DMS 273 (cell line): ENCODE measurements at regions not wholly inside any gene's neighbourhood (a gene's known extent, or its start where the extent isn't known, plus 50 kb on each side); places are given as distances from the start of the nearest gene placed in this dataset.
"Not testable (repeated sequence)": the region's sequence is repeated elsewhere in the genome, so short reads cannot be mapped to it uniquely, and the experiment has no call there.

Experiments
- DNase-seq: peaks from one replicate; lab custom pipeline; 2025; ENCODE audit not compliant: unreplicated experiment; lab: John Stamatoyannopoulos, UW

DNA sequence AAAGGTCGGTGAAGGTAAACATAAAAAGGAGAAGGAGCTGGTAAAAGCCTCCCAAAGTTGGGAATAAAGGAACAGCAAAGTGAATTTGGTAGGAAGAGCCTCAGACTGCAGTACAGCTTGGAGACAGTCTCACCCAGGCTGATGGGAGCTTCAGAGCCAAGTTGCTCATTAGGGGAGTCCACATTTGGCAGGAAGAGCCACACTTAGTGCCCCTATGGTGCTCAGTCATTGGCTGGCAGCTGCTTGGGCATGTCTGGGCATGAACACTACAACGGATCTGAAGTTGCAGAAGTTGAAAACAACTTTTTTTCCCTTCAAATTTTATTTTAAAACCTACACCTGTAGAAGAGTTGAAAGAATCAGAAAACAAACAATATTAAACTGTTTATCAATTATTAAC lies 2497.3 kb downstream of the ARAP2 start:
- peak; percentile 42 for DNase-seq

DNA sequence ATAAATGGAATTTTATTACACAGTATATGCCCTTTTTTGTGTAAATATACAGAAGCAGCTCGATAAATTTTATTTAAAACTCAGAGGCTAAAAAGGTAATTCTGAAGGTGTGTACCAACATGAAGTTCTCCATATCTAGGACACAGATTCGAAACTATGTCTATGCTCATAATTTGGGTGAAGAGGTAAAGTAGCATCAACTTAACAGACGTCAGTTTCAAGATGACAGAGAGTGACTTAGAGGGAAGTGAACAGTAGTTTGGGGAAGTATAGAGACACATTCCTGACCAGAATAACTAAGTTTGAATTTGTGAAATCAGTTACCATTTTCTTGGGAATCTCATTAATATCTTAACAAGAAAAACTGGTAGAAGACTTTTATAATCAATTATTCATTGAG lies 2493.3 kb downstream of the ARAP2 start:
- DNase-seq: no peak

DNA sequence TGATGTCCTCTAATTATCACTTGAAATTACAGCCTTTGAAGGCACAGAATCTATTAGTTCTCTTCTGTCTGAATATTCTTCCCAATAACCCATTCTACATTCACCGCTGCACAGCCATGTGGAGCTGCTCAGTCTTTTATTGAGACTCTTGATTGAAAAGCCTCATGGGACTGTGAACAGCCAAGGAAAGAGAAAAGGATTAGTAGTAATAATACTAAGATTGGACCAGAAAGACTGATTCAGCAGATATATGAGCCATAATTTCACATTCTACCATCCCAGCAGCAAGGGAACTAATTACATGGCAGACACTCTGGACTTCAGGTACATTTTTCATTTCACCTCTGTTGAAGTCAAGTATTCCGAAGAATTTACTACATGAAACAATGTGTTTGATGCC lies 2471.7 kb downstream of the ARAP2 start:
- DNase-seq: no peak

DNA sequence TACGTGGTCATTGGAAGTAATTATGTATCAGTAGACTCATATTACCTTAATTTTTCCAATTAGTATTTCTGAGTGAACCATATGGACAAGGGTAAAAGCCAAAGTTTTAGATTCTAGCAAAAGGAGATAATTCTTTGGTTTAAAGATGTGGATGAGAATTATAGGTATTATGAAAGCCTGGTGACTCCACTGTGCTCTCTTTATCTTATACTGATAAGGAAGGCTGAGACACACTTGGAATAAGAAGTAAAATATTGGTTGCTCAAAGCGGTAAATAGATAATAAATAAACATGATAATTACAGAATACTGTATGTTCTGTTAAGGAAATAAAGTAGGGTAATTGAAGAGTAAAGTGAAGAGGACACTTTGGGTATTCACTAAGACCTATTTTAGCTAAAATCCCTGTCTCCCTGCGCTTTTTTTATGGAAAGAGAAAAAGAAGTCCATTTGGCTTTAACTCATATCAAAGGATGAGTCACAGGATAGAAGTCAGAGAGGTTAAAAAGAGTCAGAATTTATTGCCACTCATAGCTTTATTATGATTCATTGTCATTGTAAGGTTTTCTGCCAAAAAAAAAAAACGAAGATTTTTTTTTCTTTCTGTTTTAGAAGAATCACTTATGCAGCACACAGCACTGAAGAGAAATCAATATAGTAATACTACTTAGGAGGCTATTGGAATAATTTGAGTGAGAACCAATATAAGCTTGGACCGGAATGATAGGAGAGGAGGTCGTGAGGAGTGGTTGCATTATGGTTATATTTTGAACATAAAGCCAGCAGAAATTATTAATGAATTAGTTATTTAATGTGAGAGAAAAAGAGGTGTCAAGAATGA lies 2463.1 kb downstream of the ARAP2 start:
- no peak for DNase-seq

DNA sequence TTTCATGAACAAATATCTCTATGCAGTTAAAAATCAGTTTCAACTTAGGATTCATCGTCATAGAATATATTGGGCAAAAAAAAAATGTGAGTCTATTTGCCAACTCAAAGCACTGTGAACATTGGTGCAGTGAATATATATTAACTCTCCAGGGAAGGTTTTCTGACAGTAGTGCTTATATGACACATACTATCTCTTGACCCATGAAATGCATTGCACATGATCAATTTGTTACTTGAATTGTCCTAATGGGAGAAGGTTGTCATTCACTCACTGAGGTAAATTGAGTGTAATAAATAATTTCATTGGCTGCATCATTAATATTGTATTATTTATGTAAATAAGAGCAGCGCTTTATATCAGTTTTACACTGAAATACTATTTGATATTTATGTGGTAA lies 2458.5 kb downstream of the ARAP2 start:
- no peak for DNase-seq

DNA sequence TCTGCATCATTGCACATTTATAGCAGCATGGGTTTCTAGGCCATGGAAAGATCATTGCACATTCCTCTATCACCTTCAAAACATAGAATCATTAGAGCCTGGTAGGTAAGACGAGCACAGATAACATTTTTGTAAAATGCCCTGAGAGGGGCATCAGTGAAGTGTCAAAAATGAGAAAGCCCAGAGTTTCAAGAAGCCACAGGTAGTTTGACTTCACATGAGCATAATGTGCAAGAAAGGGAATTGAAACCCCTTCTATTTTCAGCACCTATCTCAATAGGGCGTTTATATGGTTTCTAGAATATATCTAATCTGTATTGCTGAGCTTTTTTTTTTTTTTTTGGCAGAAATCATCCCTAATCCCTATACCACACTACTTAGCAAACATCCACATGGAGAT lies 2441.7 kb downstream of the ARAP2 start:
- no peak for DNase-seq

DNA sequence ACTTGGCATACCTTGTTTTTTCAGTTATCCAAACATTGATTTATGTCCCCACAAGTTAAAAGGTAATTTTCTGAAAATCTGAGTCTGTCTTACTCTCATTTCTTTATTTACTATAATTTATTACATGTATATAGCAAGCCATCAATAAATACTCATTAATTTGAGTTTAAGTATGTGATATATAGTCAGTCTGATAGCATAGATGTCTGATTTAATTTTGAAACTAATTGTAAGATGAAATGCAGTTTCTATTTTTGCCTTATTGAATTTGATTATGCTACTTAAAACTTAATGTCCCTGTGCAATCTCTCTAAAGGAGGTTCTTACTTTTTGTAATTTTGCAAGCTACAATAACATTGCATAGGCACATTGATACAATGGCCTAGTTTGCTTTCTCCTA lies 2418.6 kb downstream of the ARAP2 start:
- DNase-seq: no peak

DNA sequence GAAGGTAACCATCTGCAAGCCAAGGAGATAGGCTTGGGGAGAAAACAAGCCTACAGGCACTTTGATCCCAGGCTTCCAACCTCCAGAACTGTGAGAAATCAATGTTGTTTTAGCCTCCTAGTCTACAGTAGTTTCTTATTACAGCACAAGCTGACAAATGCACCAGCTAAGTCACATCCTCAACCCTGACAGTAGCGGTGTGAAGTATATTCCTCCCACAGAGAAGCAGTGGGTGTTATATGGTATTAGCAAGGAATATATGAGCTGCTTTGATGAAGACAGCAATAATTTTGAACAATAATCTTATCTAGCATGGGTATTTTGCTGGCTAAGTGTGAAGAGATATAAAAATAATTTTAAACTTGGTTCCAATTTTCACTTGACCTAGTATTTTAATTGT lies 2415.0 kb downstream of the ARAP2 start:
- not testable (repeated sequence) for DNase-seq

DNA sequence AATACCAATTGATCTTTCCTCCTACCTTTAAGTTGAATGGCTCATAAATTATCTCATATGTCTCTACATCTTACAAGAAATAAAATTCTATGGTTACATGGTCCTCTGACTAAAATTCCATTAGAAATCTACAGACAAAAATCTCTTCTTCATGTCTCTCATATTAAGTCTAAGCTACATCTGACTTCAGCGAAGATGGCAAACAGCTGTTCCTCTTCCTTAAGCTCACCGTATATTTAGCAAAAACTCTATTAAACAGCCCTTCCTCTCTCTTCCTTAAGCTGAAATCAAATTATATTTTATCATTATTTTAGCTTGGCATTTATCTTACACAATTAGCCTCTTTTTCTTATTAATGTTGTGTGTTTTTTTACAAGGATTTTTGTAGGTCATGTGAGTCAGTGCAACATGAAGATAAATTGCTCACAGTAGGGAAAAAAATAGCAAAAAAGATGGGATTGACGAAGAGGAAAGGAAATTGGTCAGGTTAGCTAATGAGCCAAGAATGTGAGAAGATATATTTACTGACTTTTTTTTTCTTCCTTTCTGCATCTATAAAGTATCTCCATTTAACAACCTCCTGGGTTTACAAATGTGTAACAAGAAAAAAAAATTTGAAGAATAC lies 2412.8 kb downstream of the ARAP2 start:
- DNase-seq: no peak

DNA sequence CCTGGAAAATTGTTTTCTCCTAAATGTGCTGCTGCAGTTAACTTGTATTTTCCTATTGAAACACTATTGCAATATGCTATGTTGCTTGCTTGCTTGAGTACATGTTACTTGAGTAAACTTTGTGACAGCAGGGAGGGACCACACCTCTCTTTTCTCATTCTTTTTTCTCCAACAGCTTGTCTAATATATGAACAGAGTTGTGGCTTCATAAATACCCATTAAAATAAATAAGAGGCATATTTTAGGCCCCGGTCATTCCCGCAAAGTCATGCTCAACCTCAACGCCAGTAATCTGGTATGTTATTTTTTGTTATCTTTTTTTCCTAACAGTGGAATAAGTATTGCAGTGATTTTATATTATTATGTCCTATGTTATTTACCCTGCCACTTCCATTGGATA lies 2408.6 kb downstream of the ARAP2 start:
- not testable (repeated sequence) for DNase-seq

DNA sequence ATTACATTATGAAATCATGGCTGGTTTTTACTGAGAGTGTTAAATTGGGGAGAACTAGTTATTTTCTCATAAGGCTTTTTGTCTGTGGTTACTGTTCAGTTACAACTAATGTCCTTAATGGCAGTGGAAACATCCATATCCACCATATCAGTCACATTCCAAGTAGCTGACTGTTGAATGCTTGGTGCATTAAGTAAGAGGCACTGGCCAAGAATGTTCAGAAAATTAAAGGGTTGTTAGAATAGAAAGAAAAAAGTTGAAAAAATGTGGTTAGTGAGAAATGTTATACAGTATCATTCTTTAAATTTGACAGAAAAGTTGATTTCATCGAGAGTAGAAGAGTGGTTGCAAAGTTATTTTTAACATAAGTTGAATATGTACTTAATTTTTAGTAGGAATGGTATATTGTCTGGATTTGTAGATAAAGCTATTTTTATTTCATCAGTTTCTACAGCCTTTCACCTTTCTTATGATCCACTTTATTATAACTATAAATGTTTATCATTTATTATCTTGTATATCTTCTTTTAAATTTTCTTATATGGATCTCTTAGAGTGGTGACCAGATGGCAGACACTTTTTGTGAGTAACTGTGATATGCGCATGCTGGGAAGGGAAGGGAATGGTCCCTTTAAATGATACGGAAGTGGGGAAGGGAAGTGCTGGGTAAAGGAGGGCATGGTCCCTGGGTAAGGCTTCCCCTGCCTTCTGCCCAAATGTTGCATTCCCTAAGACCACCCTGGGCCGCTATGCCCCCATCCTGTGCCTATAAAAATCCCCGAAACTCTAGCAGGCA lies 2407.1 kb downstream of the ARAP2 start:
- DNase-seq: no peak

DNA sequence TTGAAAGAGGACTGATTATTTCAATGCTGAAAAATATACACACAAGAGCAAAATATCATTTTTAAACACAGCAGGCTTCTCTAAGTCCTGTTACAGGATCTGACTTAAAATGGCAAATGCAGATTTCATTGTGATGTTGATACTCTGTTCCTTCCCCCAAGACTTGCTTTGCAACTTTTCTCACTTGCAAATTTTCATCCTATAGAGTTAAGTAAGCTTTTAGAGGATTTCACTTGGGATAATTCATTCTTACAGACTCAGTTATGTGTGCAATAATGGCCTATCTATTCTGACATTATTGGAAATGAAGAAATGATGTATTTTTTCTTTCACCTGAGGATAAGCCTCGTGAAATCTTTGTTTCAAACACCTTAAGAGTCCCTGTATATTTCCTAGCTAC lies 2403.2 kb downstream of the ARAP2 start:
- no peak for DNase-seq

DNA sequence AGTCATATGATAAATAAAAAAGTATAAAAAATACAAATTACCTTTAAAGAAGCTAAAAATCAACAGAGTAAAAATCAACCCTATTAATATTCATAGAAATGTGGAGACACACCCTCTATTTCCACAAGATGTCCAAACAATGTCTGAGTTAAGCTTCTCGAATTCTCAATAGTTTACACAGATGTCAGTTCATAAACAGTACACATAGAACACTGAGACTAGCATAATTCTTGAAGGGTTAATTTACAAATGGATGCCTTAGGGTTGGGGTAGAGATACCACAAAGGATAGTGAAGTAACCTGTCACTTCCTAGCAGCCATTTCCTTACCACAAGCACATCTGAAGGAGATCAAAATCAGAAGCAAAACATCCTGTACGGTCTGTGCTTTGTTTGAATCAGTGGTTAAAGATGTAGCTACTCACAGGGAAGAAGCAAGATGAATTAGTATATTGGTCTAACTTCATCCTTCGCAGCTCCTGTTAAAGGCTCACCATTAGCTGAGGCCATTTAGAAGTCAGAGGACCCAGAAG lies 2393.9 kb downstream of the ARAP2 start:
- DNase-seq: no peak

DNA sequence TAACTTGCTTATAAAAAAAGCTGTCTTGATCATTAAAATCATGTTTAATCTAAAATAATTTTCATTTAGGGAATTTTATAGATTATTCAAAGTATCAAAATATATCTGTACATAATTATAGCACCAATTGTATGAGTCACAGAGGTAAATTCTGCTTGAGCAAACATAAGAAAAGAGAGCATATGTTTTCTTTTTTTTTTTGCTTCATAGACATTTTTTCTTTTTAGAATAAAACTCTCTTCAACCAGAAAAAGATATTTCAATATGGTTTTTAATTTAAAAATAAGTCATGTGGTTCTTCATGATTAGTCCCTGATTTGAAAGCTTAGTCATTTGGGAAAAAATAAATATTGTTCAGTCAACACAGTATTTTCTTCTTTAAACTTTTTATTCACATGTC lies 2390.6 kb downstream of the ARAP2 start:
- DNase-seq: not testable (repeated sequence)

DNA sequence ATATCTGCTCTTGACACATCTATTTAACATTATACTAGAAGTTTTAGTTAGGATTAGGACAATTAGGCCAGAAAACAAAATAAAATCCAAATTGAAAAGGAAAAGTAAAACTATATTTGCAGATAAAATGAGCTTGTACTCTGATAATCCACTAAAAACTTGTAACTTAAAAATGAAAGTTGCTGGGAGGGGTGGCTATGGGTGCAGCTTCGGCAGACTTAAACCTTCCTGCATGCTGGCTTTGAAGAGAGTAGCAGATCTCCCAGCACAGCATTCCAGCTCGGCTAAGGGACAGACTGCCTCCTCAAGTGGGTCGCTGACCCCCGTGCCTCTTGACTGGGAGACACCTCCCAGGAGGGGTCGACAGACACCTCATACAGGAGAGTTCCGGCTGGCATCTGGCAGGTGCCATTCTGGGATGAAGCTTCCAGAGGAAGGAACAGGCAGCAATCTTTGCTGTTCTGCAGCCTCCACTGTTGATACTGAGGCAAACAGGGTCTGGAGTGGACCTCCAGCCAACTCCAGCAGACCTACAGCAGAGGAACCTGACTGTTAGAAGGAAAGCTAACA lies 2379.9 kb downstream of the ARAP2 start:
- no peak for DNase-seq

DNA sequence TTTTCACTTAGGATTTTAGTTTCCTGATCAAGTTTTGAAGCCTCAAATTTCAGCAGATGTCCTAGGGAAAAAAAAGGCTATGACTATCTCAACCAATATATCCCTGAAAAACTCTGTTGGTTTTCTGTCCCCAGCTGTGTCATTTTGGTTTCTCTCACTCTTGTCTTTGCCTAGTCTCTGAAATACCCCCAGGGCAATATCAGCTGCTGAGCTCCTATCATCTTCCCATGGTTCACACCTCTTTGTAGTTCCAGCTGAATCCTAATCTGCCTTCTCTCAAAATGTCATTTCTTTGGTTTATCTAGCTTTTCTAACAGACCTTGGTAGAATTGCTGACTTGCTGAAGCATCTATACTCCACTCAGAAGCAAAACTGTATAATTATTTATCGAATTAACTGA lies 2370.5 kb downstream of the ARAP2 start:
- no peak for DNase-seq

DNA sequence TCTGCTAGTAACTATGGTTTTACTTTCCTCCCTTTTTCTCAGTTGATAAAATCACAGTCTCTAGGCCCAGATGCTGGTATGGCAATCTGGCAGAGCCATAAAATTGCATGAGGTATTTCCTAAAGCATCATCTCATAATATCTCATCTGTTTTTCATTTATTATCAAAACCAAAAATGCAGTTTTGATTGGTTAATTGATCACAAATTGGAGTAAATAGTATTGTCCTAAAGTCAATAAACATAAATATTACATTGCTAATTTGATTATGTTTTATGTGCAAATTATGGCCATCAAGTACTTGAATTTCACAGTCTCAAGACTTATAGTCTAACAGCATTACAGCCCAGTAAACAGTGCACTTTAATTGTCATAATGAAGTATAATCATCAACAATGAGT lies 2365.6 kb downstream of the ARAP2 start:
- DNase-seq: no peak

DNA sequence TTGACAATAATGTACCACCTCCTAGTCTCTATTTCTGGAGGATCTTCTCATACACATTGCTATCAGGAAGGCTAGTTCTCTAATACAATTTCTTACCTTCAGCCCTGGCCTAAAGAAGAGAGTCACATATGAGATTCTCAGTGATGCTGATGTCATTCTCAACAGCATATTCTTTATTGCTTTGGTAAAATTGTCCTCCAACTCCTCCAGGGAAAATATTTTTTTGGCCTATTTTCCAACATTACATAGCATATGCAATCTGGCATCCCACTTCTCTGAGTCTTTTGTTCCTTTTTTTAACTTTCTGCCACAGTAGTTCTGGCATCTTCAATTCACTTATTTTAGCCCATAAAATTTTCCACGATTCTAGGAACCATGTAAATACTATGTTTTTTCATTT lies 2363.1 kb downstream of the ARAP2 start:
- DNase-seq: no peak

DNA sequence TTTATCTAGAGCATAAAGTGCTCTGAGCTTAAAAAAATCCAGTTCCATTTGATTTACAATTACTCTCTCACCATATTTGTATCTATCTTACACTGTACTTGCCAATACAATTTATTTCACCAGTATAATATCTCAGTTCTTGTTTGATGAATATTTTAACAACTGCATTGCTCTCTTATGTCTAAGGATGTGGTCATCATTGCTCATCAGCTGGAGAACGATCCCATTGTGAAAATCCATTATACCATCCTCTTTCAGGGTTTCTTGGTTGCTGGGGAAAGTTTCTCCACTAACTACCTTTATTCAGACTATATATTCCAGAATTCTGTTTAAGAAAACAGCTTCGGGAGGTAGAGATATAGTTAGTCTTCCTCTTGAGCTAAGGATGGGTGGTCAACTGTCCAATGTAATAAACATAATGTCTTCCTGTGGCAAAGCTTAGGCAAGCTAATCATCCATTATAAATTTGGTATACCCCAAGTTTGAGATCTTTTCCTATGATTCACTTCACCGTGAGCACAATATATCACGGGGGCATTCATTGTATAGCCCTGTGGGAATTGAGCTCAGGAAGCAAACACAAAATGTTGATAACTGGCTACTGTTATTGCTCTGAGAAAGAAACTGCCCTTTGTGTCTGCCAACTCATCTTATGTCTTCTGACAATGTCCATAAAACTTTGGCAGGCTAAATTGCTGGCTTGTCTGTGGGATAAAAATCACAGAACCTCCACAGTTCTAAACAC lies 2361.9 kb downstream of the ARAP2 start:
- DNase-seq: no peak

DNA sequence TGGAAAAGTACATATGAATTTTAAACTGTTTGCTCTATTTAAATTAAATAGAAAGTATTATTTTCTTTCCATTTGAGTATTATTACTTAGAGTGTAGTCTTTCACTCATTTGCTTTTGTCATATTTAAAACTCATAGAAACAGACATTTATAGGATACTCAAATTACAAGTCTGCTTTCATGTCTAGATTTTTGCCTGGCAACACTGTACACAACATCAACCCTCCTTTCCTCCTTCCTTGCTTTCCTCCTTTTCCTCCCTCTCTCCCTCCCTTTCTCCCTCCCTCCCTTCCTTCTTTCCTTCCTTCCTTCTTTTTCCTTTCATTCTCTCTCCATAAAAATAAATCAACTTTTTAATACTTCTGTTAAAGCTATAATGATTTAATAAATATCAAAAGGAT lies 2361.2 kb downstream of the ARAP2 start:
- DNase-seq: no peak

DNA sequence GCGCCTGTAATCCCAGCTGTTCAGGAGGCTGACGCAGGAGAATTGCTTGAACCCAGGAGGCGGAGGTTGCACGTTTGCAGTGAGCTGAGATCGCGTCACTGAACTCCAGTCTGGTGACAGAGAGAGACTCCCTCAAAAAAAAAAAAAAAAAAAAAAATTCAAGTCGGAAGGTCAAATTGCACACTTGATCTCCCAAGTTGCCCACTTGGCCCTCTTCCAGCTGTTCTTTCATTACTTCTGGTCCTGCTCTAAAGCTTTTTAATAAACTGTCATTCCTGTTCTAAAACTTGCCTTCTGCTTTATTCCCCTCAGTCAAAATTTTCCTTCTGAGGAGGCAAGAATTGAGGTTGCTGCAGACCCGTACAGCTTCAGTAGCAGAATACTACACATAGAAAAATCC lies 2358.0 kb downstream of the ARAP2 start:
- peak; percentile 5 for DNase-seq
